SK-N-MC (cell line): ENCODE measurements at regions not wholly inside any gene's neighbourhood (a gene's known extent, or its start where the extent isn't known, plus 50 kb on each side); places are given as distances from the start of the nearest gene placed in this dataset.

Source experiments
- EZH2 ChIP-seq: fragments of 200-600 bp; sonication (generic); IDR thresholded peaks from one replicate; pipeline ENCODE4 v1.6.1; 2017; ENCODE audit warnings: antibody characterized with exemption
- POLR2AphosphoS5 ChIP-seq: IDR thresholded peaks from 2 replicates; pipeline ENCODE4 v1.6.1; 2012; ENCODE audit warnings: mild to moderate bottlenecking, low read depth, low read length, borderline replicate concordance

DNA sequence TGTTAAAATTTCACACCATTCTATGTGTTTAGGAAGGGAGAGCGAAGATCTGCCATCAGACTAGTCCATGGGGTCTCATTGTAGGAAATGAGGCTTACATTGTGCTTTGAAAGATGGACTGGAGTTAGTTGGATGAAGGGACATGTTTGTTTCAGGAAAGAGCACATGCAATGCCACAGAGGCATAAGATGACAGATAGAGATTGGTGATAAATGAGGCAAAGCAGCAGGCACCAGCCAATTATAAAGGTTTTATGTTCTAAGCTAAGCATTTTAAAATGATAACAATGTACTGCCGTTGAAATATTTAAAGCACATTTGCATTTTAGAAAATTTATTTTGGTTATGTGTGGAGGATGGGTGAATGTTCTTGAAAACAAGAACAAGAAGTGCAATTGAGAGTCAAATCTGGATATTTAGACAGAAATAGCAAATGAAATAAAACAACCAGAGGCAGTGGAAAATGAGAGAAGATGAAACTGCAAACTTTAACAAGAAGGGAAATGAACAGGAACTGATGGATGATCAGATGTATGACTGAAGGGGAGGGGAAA is 957.2 kb downstream of the FSTL5 start:
- TF ChIP-seq EZH2 (no peak), POLR2AphosphoS5 (no peak)
